Panc1 (cell line): ENCODE measurements at regions not wholly inside any gene's neighbourhood (a gene's known extent, or its start where the extent isn't known, plus 50 kb on each side); places are given as distances from the start of the nearest gene placed in this dataset.

Experiments
- ATAC-seq: fragments of 200-7000 bp; cut with Tn5 transposase; 2 replicates; pipeline ENCODE4 v1.9.1; 2020; ENCODE audit warnings: mild to moderate bottlenecking, moderate library complexity
- BruUV-seq: library from RNA; stranded (reverse); fragments of 400-500 nt; replicated peaks from 2 replicates; lab custom pipeline; 2021; lab: Mats Ljungman, UMichigan
- CTCF ChIA-PET: fragments of 300-600 bp; sonication (Branson Sonifier 250); formaldehyde crosslinking; loops from one replicate; lab custom pipeline; 2022; ENCODE audit warnings: antibody characterized with exemption; lab: Charles Lee
- POLR2A ChIA-PET: fragments of 300-600 bp; sonication (Branson Sonifier 250); formaldehyde crosslinking; loops from one replicate; lab custom pipeline; 2022; ENCODE audit warnings: antibody characterized with exemption; lab: Charles Lee
- DNase-seq: peaks from one replicate; pipeline ENCODE4 v3.0.0-alpha.2; 2010; ENCODE audit warnings: low read depth, low spot score
- H3K27ac ChIP-seq: 2 replicates; pipeline ENCODE4 v1.5.1; 2011; ENCODE audit warnings: mild to moderate bottlenecking, low read length, inconsistent platforms
- H3K27me3 ChIP-seq: fragments of 200-500 bp; sonication (Bioruptor generic); 2 replicates; pipeline ENCODE4 v1.6.0; 2014; ENCODE audit warnings: low read length, inconsistent platforms; ENCODE audit not compliant: control insufficient read depth, insufficient read depth
- H3K36me3 ChIP-seq: fragments of 200-500 bp; sonication (Bioruptor generic); 2 replicates; pipeline ENCODE4 v1.5.1; 2014; ENCODE audit warnings: inconsistent platforms, mild to moderate bottlenecking, low read length, moderate library complexity; ENCODE audit not compliant: control insufficient read depth, insufficient read depth
- H3K4me1 ChIP-seq: 2 replicates; pipeline ENCODE4 v1.5.1; 2011; ENCODE audit warnings: inconsistent platforms, mild to moderate bottlenecking, low read length, moderate library complexity; ENCODE audit not compliant: control insufficient read depth, insufficient read depth
- H3K4me3 ChIP-seq, 2 experiments: 2 replicates each; pipeline ENCODE4 v1.5.1; 2011 to 2012; ENCODE audit warnings: low read depth in 2 of 2, low read length in 2 of 2, mild to moderate bottlenecking in 2 of 2, inconsistent platforms in 1 of 2, moderate library complexity in 1 of 2
- H3K9me3 ChIP-seq: fragments of 200-500 bp; sonication (Bioruptor generic); 2 replicates; pipeline ENCODE4 v1.5.1; 2014; ENCODE audit warnings: low read depth, mild to moderate bottlenecking, inconsistent platforms, low read length, moderate library complexity; ENCODE audit not compliant: control insufficient read depth, insufficient read depth
- POLR2AphosphoS5 ChIP-seq: IDR thresholded peaks from 2 replicates; pipeline ENCODE4 v1.6.1; 2012; ENCODE audit warnings: mild to moderate bottlenecking, low read depth, low read length, moderate library complexity
- SIN3A ChIP-seq: IDR thresholded peaks from 2 replicates; pipeline ENCODE4 v1.6.1; 2012; ENCODE audit warnings: low read depth, mild to moderate bottlenecking, low read length, moderate library complexity, borderline replicate concordance; ENCODE audit not compliant: insufficient read depth
- TCF7L2 ChIP-seq: IDR thresholded peaks from 2 replicates; pipeline ENCODE4 v1.6.1; 2011; ENCODE audit warnings: mild to moderate bottlenecking, low read depth, low read length, inconsistent platforms
- in situ Hi-C: cut with HindIII; loops from 2 replicates; pipeline ENCODE4 v1.10.0; 2016; ENCODE audit warnings: low sequenced_read_pairs, low pct_unique_long_range_greater_than_20kb
- intact Hi-C: fragments of 100-400 bp; cut with micrococcal nuclease; formaldehyde crosslinking; loops from one replicate; pipeline ENCODE4 v1.10.0; 2022; ENCODE audit not compliant: unreplicated experiment
- TF ChIP-seq, protein P1 (sequence below): fragments of 450-650 bp; IDR thresholded peaks from 2 replicates; pipeline ENCODE4 v1.5.1; 2017; ENCODE audit warnings: mild to moderate bottlenecking
- TF ChIP-seq, protein P2 (sequence below), 2 experiments: IDR thresholded peaks; 2 replicates each; pipeline ENCODE4 v1.6.1; 2011 to 2012; ENCODE audit warnings: low read depth in 2 of 2, control low read depth in 1 of 2, low read length in 1 of 2, mild to moderate bottlenecking in 1 of 2, moderate library complexity in 1 of 2; ENCODE audit not compliant: insufficient read depth in 1 of 2

DNA sequence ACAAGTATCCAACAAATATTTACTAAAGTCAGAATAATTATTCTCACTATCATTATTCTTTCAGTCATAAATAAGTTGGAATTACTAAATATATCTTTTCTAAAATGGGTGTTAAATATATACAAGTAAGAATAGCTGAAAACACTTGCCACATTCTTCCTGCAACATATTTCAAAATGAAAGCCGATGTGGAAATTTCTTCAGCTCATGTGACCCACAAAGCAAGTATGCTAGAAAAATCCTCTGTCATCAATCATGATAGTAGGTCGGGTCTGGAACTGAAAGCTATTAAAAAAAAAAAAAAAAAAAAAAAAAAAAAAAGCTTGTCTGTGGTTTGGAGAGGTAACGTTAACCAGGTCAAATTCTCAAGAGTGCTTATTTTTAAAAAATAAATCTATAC lies 344.7 kb downstream of the NEBL start:
- TF ChIP-seq TCF7L2: no peak
- no peak for TF ChIP-seq POLR2AphosphoS5
- no peak for TF ChIP-seq SIN3A
- TF ChIP-seq, protein P1, sequence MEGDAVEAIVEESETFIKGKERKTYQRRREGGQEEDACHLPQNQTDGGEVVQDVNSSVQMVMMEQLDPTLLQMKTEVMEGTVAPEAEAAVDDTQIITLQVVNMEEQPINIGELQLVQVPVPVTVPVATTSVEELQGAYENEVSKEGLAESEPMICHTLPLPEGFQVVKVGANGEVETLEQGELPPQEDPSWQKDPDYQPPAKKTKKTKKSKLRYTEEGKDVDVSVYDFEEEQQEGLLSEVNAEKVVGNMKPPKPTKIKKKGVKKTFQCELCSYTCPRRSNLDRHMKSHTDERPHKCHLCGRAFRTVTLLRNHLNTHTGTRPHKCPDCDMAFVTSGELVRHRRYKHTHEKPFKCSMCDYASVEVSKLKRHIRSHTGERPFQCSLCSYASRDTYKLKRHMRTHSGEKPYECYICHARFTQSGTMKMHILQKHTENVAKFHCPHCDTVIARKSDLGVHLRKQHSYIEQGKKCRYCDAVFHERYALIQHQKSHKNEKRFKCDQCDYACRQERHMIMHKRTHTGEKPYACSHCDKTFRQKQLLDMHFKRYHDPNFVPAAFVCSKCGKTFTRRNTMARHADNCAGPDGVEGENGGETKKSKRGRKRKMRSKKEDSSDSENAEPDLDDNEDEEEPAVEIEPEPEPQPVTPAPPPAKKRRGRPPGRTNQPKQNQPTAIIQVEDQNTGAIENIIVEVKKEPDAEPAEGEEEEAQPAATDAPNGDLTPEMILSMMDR: no peak
- TF ChIP-seq, protein P2, sequence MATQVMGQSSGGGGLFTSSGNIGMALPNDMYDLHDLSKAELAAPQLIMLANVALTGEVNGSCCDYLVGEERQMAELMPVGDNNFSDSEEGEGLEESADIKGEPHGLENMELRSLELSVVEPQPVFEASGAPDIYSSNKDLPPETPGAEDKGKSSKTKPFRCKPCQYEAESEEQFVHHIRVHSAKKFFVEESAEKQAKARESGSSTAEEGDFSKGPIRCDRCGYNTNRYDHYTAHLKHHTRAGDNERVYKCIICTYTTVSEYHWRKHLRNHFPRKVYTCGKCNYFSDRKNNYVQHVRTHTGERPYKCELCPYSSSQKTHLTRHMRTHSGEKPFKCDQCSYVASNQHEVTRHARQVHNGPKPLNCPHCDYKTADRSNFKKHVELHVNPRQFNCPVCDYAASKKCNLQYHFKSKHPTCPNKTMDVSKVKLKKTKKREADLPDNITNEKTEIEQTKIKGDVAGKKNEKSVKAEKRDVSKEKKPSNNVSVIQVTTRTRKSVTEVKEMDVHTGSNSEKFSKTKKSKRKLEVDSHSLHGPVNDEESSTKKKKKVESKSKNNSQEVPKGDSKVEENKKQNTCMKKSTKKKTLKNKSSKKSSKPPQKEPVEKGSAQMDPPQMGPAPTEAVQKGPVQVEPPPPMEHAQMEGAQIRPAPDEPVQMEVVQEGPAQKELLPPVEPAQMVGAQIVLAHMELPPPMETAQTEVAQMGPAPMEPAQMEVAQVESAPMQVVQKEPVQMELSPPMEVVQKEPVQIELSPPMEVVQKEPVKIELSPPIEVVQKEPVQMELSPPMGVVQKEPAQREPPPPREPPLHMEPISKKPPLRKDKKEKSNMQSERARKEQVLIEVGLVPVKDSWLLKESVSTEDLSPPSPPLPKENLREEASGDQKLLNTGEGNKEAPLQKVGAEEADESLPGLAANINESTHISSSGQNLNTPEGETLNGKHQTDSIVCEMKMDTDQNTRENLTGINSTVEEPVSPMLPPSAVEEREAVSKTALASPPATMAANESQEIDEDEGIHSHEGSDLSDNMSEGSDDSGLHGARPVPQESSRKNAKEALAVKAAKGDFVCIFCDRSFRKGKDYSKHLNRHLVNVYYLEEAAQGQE (IDR thresholded peaks at IDR 0.05; ENCODE audit: insufficient read depth in 1 of 2, low read depth in 2 of 2, low read length in 1 of 2): no peak
- Histone ChIP-seq H3K27ac (no peak overlapping the region), H3K4me1 (no peaks in the 10 kb centered on the region), H3K27me3 (no peaks in the 10 kb centered on the region), H3K9me3 (no peaks in the 10 kb centered on the region), H3K4me3 (no peak overlapping the region), H3K36me3 (no peaks in the 10 kb centered on the region)
- POLR2A ChIA-PET: no interaction called here
- no TSS peak for BruUV-seq
- CTCF ChIA-PET: no interaction called here
- no peak for DNase-seq
- ATAC-seq: no peak
- intact Hi-C loops: no loop called here
- in situ Hi-C loops: no loop called here

DNA sequence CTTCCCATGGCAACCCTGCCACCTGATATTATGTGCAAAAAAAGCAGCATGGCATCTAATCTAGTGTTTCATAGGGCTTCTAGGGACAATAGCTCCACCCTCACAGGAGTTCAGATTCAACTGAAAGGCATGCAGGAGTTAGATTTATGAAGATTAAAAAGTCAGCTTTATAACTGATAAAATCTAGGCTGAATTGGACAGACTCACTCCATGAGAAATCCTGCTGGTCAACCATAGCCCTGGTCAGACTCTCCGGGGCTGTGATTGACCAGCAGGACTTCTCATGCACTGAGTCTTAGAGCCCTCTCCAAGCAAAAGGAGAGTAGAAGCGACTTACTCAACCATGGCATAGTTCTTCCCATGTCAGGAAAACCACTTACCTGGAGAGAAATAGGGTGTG lies 345.4 kb downstream of the NEBL start:
- Histone ChIP-seq H3K27ac (no peak overlapping the region), H3K4me3 (no peak overlapping the region), H3K4me1 (no peaks in the 10 kb centered on the region), H3K27me3 (no peaks in the 10 kb centered on the region), H3K36me3 (no peaks in the 10 kb centered on the region), H3K9me3 (no peaks in the 10 kb centered on the region)
- ATAC-seq: no peak
- DNase-seq: no peak
- TF ChIP-seq POLR2AphosphoS5: no peak
- no peak for TF ChIP-seq TCF7L2
- TF ChIP-seq SIN3A: no peak
- TF ChIP-seq, protein P2 (IDR thresholded peaks at IDR 0.05; ENCODE audit: insufficient read depth in 1 of 2, low read depth in 2 of 2, low read length in 1 of 2): no peak
- TF ChIP-seq, protein P1: no peak
- ChIA-PET POLR2A (no interaction called here), CTCF (no interaction called here)
- in situ Hi-C loops: no loop called here
- BruUV-seq: no TSS peak
- intact Hi-C loops: no loop called here
